ENCODE measurements at regions not wholly inside any gene's neighbourhood (a gene's known extent, or its start where the extent isn't known, plus 50 kb on each side); places are given as distances from the start of the nearest gene placed in this dataset.

DNA sequence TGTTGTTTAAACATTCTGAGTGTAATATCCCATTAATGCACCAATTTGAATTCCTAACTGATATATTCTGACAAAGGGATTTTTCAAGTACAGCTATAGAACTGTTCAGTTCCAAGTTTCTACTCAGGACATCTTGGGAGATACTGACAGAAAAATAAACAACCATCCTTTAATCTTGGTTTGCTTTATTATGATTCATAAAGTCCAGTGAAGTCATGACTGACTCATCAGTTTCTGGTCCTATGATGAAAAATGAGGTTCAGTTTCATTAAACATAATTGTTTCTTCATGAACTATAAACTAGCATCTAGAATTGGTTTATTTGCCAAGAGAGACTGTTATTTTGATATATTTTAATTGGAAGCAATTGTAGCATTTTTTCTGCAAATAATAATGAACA, 896.2 kb downstream of the CCDC85A start:
- no peak for DNase-seq (ENCODE audit: extremely low read depth, insufficient read length)
- H3K27me3 ChIP-seq (replicated peaks; ENCODE audit: control insufficient read depth, insufficient read depth, low read length): no peaks in the 10 kb centered on the region
- H3K4me3 ChIP-seq (replicated peaks; ENCODE audit: low read depth, low read length): no peak overlapping the region
- no peaks in the 10 kb centered on the region for H3K36me3 ChIP-seq (ENCODE audit: control insufficient read depth, insufficient read depth, low read length)
- TF ChIP-seq, protein P1, sequence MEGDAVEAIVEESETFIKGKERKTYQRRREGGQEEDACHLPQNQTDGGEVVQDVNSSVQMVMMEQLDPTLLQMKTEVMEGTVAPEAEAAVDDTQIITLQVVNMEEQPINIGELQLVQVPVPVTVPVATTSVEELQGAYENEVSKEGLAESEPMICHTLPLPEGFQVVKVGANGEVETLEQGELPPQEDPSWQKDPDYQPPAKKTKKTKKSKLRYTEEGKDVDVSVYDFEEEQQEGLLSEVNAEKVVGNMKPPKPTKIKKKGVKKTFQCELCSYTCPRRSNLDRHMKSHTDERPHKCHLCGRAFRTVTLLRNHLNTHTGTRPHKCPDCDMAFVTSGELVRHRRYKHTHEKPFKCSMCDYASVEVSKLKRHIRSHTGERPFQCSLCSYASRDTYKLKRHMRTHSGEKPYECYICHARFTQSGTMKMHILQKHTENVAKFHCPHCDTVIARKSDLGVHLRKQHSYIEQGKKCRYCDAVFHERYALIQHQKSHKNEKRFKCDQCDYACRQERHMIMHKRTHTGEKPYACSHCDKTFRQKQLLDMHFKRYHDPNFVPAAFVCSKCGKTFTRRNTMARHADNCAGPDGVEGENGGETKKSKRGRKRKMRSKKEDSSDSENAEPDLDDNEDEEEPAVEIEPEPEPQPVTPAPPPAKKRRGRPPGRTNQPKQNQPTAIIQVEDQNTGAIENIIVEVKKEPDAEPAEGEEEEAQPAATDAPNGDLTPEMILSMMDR (IDR thresholded peaks at IDR 0.05; ENCODE audit: insufficient read depth, low read length, poor library complexity, severe bottlenecking): no peak

DNA sequence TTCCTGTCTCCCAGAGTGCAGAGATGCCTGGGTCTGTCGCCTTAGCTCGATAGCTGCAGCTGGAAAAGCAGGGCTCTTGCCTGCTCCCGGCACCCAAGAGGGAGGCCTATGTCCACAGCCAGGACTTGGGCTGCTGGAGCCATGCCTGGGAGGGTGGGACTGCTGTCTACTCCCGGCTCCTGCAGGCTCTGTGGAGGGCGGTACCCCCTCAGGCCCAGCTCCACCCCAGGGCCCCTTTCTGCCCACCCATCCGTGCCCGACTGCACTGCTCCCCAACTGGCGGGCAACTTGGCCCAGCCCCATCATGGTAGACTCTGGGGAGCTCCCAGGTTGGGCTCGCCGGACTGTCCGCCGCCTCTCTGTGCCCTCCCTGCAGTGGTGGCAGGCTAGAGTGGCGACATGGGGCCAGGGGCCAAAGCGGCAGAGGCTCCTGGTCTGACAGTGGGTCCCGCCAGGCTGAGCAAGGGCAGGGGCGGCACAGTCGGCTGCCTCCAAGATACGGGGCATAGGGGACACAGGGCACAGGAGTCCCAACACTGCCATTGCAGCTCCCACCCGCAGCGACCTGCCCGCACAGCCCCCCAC, 901.0 kb downstream of the CCDC85A start:
- H3K27me3 ChIP-seq (replicated peaks; ENCODE audit: control insufficient read depth, insufficient read depth, low read length): no peaks in the 10 kb centered on the region
- DNase-seq (ENCODE audit: extremely low read depth, insufficient read length): no peak
- H3K36me3 ChIP-seq (ENCODE audit: control insufficient read depth, insufficient read depth, low read length): no peaks in the 10 kb centered on the region
- TF ChIP-seq, protein P1 (IDR thresholded peaks at IDR 0.05; ENCODE audit: insufficient read depth, low read length, poor library complexity, severe bottlenecking): no peak
- H3K4me3 ChIP-seq (replicated peaks; ENCODE audit: low read depth, low read length): no peak overlapping the region

DNA sequence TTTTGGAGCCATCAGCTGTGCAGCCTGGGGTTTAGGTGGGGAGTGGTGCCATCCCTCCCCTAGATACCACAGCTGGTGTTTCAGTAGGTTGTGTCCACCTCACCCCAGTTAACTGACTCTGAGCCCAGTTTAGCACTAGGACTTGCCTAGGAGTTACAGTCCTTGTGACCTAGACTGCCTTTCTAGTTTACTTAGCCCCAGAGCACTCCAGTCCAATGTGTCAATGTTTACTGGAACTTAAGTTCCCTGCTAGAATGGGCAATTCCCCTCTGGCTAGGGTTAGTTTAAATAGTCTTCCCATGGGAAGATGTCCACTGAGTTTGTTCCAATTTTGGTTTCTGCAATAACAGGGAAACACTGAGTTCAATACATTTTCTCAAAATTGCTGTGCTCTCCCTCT, 909.2 kb downstream of the CCDC85A start:
- TF ChIP-seq, protein P1 (IDR thresholded peaks at IDR 0.05; ENCODE audit: insufficient read depth, low read length, poor library complexity, severe bottlenecking): no peak
- Histone ChIP-seq H3K4me3 (replicated peaks; ENCODE audit: low read depth, low read length) (no peak overlapping the region), H3K27me3 (replicated peaks; ENCODE audit: control insufficient read depth, insufficient read depth, low read length) (no peaks in the 10 kb centered on the region), H3K36me3 (ENCODE audit: control insufficient read depth, insufficient read depth, low read length) (no peaks in the 10 kb centered on the region)
- no peak for DNase-seq (ENCODE audit: extremely low read depth, insufficient read length)

DNA sequence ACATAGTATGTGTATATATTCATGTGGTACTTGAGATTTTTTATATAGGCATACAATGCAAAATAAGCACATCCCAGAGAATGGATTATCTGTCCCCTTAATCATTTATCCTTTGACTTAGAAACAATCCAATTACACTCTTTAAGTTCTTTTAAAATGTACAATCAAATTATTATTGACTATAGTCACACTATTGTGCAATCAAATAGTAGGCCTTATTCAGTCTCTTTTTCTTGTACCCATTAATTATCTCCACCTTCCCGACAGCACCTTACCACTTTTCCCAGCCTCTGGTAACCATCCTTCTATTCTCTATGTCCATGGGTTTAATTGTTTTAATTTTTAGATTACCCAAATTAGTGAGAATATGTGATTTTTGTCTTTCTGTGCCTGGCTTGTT, 914.1 kb downstream of the CCDC85A start:
- Histone ChIP-seq H3K27me3 (replicated peaks; ENCODE audit: control insufficient read depth, insufficient read depth, low read length) (no peaks in the 10 kb centered on the region), H3K36me3 (ENCODE audit: control insufficient read depth, insufficient read depth, low read length) (no peaks in the 10 kb centered on the region), H3K4me3 (replicated peaks; ENCODE audit: low read depth, low read length) (no peak overlapping the region)
- TF ChIP-seq, protein P1 (IDR thresholded peaks at IDR 0.05; ENCODE audit: insufficient read depth, low read length, poor library complexity, severe bottlenecking): no peak
- no peak for DNase-seq (ENCODE audit: extremely low read depth, insufficient read length)

DNA sequence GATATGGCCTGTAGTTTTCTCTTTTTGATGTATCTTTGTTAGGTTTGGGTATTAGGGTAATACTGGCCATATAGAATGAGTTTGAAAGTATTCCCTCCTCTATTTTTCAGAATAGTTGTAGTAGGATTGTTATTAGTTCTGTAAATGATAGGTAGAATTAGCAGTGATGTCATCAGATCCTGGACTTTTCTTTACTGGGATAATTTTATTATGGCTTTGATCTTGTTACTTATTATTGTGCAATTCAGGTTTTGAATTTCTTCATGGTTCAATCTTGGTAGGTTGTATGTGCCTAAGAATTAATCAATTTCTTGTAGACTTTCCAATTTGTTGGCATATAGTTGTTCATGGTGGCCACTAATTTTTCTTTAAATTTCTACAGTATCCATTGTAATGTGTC, 916.6 kb downstream of the CCDC85A start:
- Histone ChIP-seq H3K27me3 (replicated peaks; ENCODE audit: control insufficient read depth, insufficient read depth, low read length) (no peaks in the 10 kb centered on the region), H3K36me3 (ENCODE audit: control insufficient read depth, insufficient read depth, low read length) (no peaks in the 10 kb centered on the region), H3K4me3 (replicated peaks; ENCODE audit: low read depth, low read length) (no peak overlapping the region)
- TF ChIP-seq, protein P1 (IDR thresholded peaks at IDR 0.05; ENCODE audit: insufficient read depth, low read length, poor library complexity, severe bottlenecking): no peak
- DNase-seq (ENCODE audit: extremely low read depth, insufficient read length): no peak

DNA sequence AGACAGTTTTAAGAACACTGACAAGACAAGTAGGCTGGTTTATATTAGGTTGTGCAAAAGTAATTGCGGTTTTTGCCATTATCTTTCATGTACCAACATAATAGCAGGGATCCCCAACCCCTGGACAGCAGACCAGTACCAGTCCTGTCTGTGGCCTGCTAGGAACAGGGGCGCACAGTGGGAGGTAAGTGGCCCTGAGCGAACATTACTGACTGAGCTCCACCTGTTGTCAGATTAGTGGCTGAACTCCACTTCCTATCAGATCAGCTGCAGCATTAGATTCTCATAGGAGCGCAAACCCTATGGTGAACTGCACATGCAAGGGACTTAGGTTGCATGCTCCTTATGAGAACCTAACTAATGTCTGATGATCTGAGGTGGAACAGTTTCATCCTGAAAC, 921.9 kb downstream of the CCDC85A start:
- TF ChIP-seq, protein P1 (IDR thresholded peaks at IDR 0.05; ENCODE audit: insufficient read depth, low read length, poor library complexity, severe bottlenecking): no peak
- no peak for DNase-seq (ENCODE audit: extremely low read depth, insufficient read length)

More for the DNA sequence above, 921.9 kb downstream of the CCDC85A start:
- Histone ChIP-seq H3K27me3 (replicated peaks; ENCODE audit: control insufficient read depth, insufficient read depth, low read length) (no peaks in the 10 kb centered on the region), H3K36me3 (ENCODE audit: control insufficient read depth, insufficient read depth, low read length) (no peaks in the 10 kb centered on the region), H3K4me3 (replicated peaks; ENCODE audit: low read depth, low read length) (no peak overlapping the region)
